Kidney (tissue), 13 donors: ENCODE measurements at regions not wholly inside any gene's neighbourhood (a gene's known extent, or its start where the extent isn't known, plus 50 kb on each side); places are given as distances from the start of the nearest gene placed in this dataset.

Experiments
- DNase-seq, 5 donors: peaks; one replicate each; pipeline ENCODE4 v3.0.0-alpha.2; 2013 to 2020
- FAIRE-seq: peaks from 2 replicates; lab custom pipeline; 2012; peaks lifted over from hg19 to GRCh38; lab: Jason Lieb, UNC
- H3K27ac ChIP-seq, 2 donors: one replicate each; pipeline ENCODE4 v1.7.0; 2013; ENCODE audit warnings: low read depth in 2 of 2, low read length in 2 of 2, inconsistent platforms in 1 of 2
- H3K27me3 ChIP-seq: one replicate; pipeline ENCODE4 v1.7.1; 2013; ENCODE audit warnings: low read length, inconsistent platforms; ENCODE audit not compliant: control insufficient read depth, insufficient read depth
- H3K36me3 ChIP-seq, 3 donors: one replicate each; pipeline versions ENCODE4 v1.7.0 to v1.7.1; 2013; ENCODE audit warnings: low read length in 3 of 3, control low read depth in 1 of 3, inconsistent platforms in 1 of 3; ENCODE audit not compliant: insufficient read depth in 3 of 3, control insufficient read depth in 2 of 3
- H3K4me1 ChIP-seq, 3 donors: one replicate each; pipeline versions ENCODE4 v1.7.0 to v1.7.1; 2013; ENCODE audit warnings: low read length in 3 of 3, inconsistent platforms in 1 of 3, low read depth in 1 of 3; ENCODE audit not compliant: control insufficient read depth in 2 of 3, insufficient read depth in 2 of 3
- H3K4me3 ChIP-seq, 3 donors: one replicate each; pipeline versions ENCODE4 v1.7.0 to v1.8.1; 2013; ENCODE audit warnings: low read length in 3 of 3, control low read depth in 1 of 3, inconsistent platforms in 1 of 3
- H3K9ac ChIP-seq, 3 donors: one replicate each; pipeline versions ENCODE4 v1.7.0 to v1.7.1; 2013; ENCODE audit warnings: low read length in 3 of 3, control low read depth in 1 of 3, inconsistent platforms in 1 of 3
- H3K9me3 ChIP-seq, 3 donors: one replicate each; pipeline versions ENCODE4 v1.7.0 to v1.7.1; 2013; ENCODE audit warnings: low read length in 3 of 3, control low read depth in 1 of 3, inconsistent platforms in 1 of 3; ENCODE audit not compliant: control insufficient read depth in 2 of 3, insufficient read depth in 1 of 3
- intact Hi-C: fragments of 100-400 bp; cut with DNase I; formaldehyde crosslinking; loops from one replicate; pipeline ENCODE4 v1.11.1; 2022
- TF ChIP-seq, protein P1 (sequence below): IDR thresholded peaks from 3 replicates; pipeline ENCODE4 v1.5.1; 2012; ENCODE audit warnings: mild to moderate bottlenecking, moderate library complexity, borderline replicate concordance; ENCODE audit not compliant: insufficient read depth; ENCODE audit errors: extremely low read depth
- donor health status: control.
- donor health status: control.
- donor health status: control.
- donor health status: control.
- donor health status: control.
- donor health status: DM: yes; HTN: yes; CAD: no.
- donor health status: Normal renal cell carcinoma (clear cell type).

- no peak for FAIRE-seq
- Histone ChIP-seq H3K9me3 (no peaks in the 10 kb centered on the region), H3K9ac (no peak overlapping the region), H3K4me1 (no peaks in the 10 kb centered on the region), H3K36me3 (no peaks in the 10 kb centered on the region), H3K27me3 (no peaks in the 10 kb centered on the region), H3K4me3 (no peak overlapping the region), H3K27ac (no peak overlapping the region)
- DNase-seq: no peak
- intact Hi-C loops: no loop called here
- TF ChIP-seq, protein P1, sequence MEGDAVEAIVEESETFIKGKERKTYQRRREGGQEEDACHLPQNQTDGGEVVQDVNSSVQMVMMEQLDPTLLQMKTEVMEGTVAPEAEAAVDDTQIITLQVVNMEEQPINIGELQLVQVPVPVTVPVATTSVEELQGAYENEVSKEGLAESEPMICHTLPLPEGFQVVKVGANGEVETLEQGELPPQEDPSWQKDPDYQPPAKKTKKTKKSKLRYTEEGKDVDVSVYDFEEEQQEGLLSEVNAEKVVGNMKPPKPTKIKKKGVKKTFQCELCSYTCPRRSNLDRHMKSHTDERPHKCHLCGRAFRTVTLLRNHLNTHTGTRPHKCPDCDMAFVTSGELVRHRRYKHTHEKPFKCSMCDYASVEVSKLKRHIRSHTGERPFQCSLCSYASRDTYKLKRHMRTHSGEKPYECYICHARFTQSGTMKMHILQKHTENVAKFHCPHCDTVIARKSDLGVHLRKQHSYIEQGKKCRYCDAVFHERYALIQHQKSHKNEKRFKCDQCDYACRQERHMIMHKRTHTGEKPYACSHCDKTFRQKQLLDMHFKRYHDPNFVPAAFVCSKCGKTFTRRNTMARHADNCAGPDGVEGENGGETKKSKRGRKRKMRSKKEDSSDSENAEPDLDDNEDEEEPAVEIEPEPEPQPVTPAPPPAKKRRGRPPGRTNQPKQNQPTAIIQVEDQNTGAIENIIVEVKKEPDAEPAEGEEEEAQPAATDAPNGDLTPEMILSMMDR: no peak
Measured at GRCh38 chr3:194832346-194833104, 146.8 kb downstream of the FAM43A start.

- Histone ChIP-seq H3K27ac (no peak overlapping the region), H3K9me3 (no peaks in the 10 kb centered on the region), H3K4me3 (no peak overlapping the region), H3K27me3 (no peaks in the 10 kb centered on the region), H3K4me1 (no peaks in the 10 kb centered on the region), H3K36me3 (no peaks in the 10 kb centered on the region), H3K9ac (no peak overlapping the region)
- DNase-seq: no peak
- TF ChIP-seq, protein P1: no peak
- FAIRE-seq: no peak
- intact Hi-C loops: no loop called here
Measured at GRCh38 chr3:194833114-194833910, 147.6 kb downstream of the FAM43A start.

GRCh38 chr3:194836661-194837060 is 151.0 kb downstream of the FAM43A start:
- no peaks in the 10 kb centered on the region for H3K27me3 ChIP-seq
- FAIRE-seq: no peak
- no peaks in the 10 kb centered on the region for H3K9me3 ChIP-seq
- no peaks in the 10 kb centered on the region for H3K36me3 ChIP-seq
- no peak for DNase-seq
- H3K4me1 ChIP-seq: no peaks in the 10 kb centered on the region
- no peak overlapping the region for H3K4me3 ChIP-seq
- no peak overlapping the region for H3K9ac ChIP-seq
- H3K27ac ChIP-seq: no peak overlapping the region
- TF ChIP-seq, protein P1: no peak
- intact Hi-C loops: no loop called here
